Nephron progenitor cell (in vitro differentiated cells): ENCODE measurements at regions not wholly inside any gene's neighbourhood (a gene's known extent, or its start where the extent isn't known, plus 50 kb on each side); places are given as distances from the start of the nearest gene placed in this dataset.
A peak's percentile ranks its signal among the peaks of the same experiment; 100 is the strongest.
"Not testable (repeated sequence)": the region's sequence is repeated elsewhere in the genome, so short reads cannot be mapped to it uniquely, and the experiment has no call there.

ENCODE experiments used
- DNase-seq: peaks from one replicate; pipeline ENCODE4 v3.0.0; 2021
- H3K27ac Mint-ChIP-seq: 2 replicates; pipeline ENCODE4 v1.8.0; 2021; ENCODE audit warnings: mild to moderate bottlenecking, moderate library complexity, mixed read lengths
- H3K27me3 Mint-ChIP-seq: 2 replicates; pipeline ENCODE4 v1.8.0; 2021; ENCODE audit warnings: mild to moderate bottlenecking, low read depth, mixed read lengths; ENCODE audit not compliant: poor library complexity
- H3K36me3 Mint-ChIP-seq: 2 replicates; pipeline ENCODE4 v1.8.0; 2021; ENCODE audit warnings: low read depth, mixed read lengths
- H3K4me1 Mint-ChIP-seq: 2 replicates; pipeline ENCODE4 v1.8.0; 2021; ENCODE audit warnings: mixed read lengths
- H3K4me3 Mint-ChIP-seq: 2 replicates; pipeline ENCODE4 v1.8.0; 2021; ENCODE audit warnings: mild to moderate bottlenecking, moderate library complexity, mixed read lengths
- H3K9me3 Mint-ChIP-seq: 2 replicates; pipeline ENCODE4 v1.8.0; 2021; ENCODE audit warnings: mild to moderate bottlenecking, moderate library complexity, mixed read lengths
- CTCF ChIP-seq: fragments of 200-600 bp; sonication (generic); IDR thresholded peaks from 2 replicates; pipeline ENCODE4 v1.5.0; 2021; ENCODE audit warnings: antibody characterized with exemption

GRCh38 chr7:142439739-142440138, 181.9 kb upstream of the PRSS58 start:
- no peaks in the 10 kb centered on the region for H3K9me3 Mint-ChIP-seq
- H3K4me1 Mint-ChIP-seq = peaks cover 10% of the 10 kb centered on the region
- no peak for TF ChIP-seq CTCF
- H3K4me3 Mint-ChIP-seq = no peak overlapping the region
- H3K27me3 Mint-ChIP-seq = peaks cover 10% of the 10 kb centered on the region
- H3K27ac Mint-ChIP-seq = no peak overlapping the region
- DNase-seq = no peak
- no peaks in the 10 kb centered on the region for H3K36me3 Mint-ChIP-seq

- peaks cover 10% of the 10 kb centered on the region for H3K4me1 Mint-ChIP-seq
- H3K4me3 Mint-ChIP-seq = no peak overlapping the region
- no peaks in the 10 kb centered on the region for H3K9me3 Mint-ChIP-seq
- no peaks in the 10 kb centered on the region for H3K36me3 Mint-ChIP-seq
- peaks cover 13% of the 10 kb centered on the region for H3K27me3 Mint-ChIP-seq
- no peak for TF ChIP-seq CTCF
- no peak for DNase-seq
- H3K27ac Mint-ChIP-seq = no peak overlapping the region
Observed at GRCh38 chr7:142438923-142439515, 181.2 kb upstream of the PRSS58 start.

GRCh38 chr7:142438235-142438922, 180.5 kb upstream of the PRSS58 start:
- peaks cover 18% of the 10 kb centered on the region for H3K27me3 Mint-ChIP-seq
- H3K4me1 Mint-ChIP-seq = peaks cover 10% of the 10 kb centered on the region
- H3K9me3 Mint-ChIP-seq = no peaks in the 10 kb centered on the region
- H3K4me3 Mint-ChIP-seq = no peak overlapping the region
- TF ChIP-seq CTCF = peak; percentile 52
- no peak overlapping the region for H3K27ac Mint-ChIP-seq
- DNase-seq = peak; percentile 37
- H3K36me3 Mint-ChIP-seq = no peaks in the 10 kb centered on the region

GRCh38 chr7:142437741-142438140, 179.9 kb upstream of the PRSS58 start:
- no peak for DNase-seq
- H3K27me3 Mint-ChIP-seq = peaks cover 17% of the 10 kb centered on the region
- no peaks in the 10 kb centered on the region for H3K9me3 Mint-ChIP-seq
- no peak overlapping the region for H3K27ac Mint-ChIP-seq
- TF ChIP-seq CTCF = no peak
- no peak overlapping the region for H3K4me3 Mint-ChIP-seq
- peaks cover 10% of the 10 kb centered on the region for H3K4me1 Mint-ChIP-seq
- no peaks in the 10 kb centered on the region for H3K36me3 Mint-ChIP-seq

- no peak overlapping the region for H3K4me3 Mint-ChIP-seq
- H3K27me3 Mint-ChIP-seq = peaks cover 18% of the 10 kb centered on the region
- DNase-seq = no peak
- no peaks in the 10 kb centered on the region for H3K36me3 Mint-ChIP-seq
- TF ChIP-seq CTCF = no peak
- H3K27ac Mint-ChIP-seq = no peak overlapping the region
- H3K4me1 Mint-ChIP-seq = peaks cover 10% of the 10 kb centered on the region
- H3K9me3 Mint-ChIP-seq = no peaks in the 10 kb centered on the region
Observed at GRCh38 chr7:142436601-142437000, 178.7 kb upstream of the PRSS58 start.

GRCh38 chr7:142435606-142436005, 177.7 kb upstream of the PRSS58 start:
- Mint-ChIP-seq H3K4me1 (peaks cover 10% of the 10 kb centered on the region), H3K27me3 (peaks cover 18% of the 10 kb centered on the region)
- H3K36me3 Mint-ChIP-seq, H3K9me3 Mint-ChIP-seq, H3K4me3 Mint-ChIP-seq, H3K27ac Mint-ChIP-seq, DNase-seq: not testable (repeated sequence)
